HEK293 (cell line): ENCODE measurements at regions not wholly inside any gene's neighbourhood (a gene's known extent, or its start where the extent isn't known, plus 50 kb on each side); places are given as distances from the start of the nearest gene placed in this dataset.

Experiments
- CTCF ChIA-PET: fragments of 350-600 bp; formaldehyde crosslinking; extraction: SDS; loops from one replicate; lab custom pipeline; 2021; ENCODE audit warnings: antibody characterized with exemption; lab: Yijun Ruan, JAX
- POLR2A ChIA-PET: fragments of 300-600 bp; formaldehyde crosslinking; extraction: SDS; loops from one replicate; lab custom pipeline; 2020; ENCODE audit warnings: antibody characterized with exemption, inconsistent platforms; lab: Yijun Ruan, JAX
- H3K27ac ChIP-seq: fragments of 200-500 bp; sonication (Bioruptor generic); 2 replicates; pipeline ENCODE4 v1.5.1; 2014; ENCODE audit warnings: low read depth, low read length, control low read depth, inconsistent platforms; ENCODE audit errors: extremely low read depth
- H3K36me3 ChIP-seq, 2 experiments: fragments of 200-500 bp in 1 of 2; sonication (Bioruptor generic) in 1 of 2; 1 replicate in 1 of 2; 2 replicates in 1 of 2; pipeline ENCODE4 v1.5.1; 2014 to 2017; ENCODE audit warnings: inconsistent platforms in 2 of 2, low read length in 2 of 2; ENCODE audit not compliant: control insufficient read depth in 2 of 2, insufficient read depth in 1 of 2
- H3K4me1 ChIP-seq: fragments of 200-500 bp; sonication (Bioruptor generic); 2 replicates; pipeline ENCODE4 v1.5.1; 2014; ENCODE audit warnings: mild to moderate bottlenecking, low read length, inconsistent platforms; ENCODE audit not compliant: control insufficient read depth, insufficient read depth
- H3K4me3 ChIP-seq: 2 replicates; pipeline ENCODE4 v1.5.1; 2011; ENCODE audit warnings: low read depth, mild to moderate bottlenecking, control low read depth, low read length, moderate library complexity
- H3K9me3 ChIP-seq: fragments of 200-500 bp; sonication (Bioruptor generic); 2 replicates; pipeline ENCODE4 v1.5.1; 2014; ENCODE audit warnings: low read depth, low read length, inconsistent platforms; ENCODE audit not compliant: control insufficient read depth, insufficient read depth
- BCL11B ChIP-seq: fragments of 450-650 bp; formaldehyde crosslinking; IDR thresholded peaks from 2 replicates; pipeline ENCODE4 v1.5.1; 2016; ENCODE audit warnings: low read depth, missing biosample characterization, missing genetic modification characterization
- HIC1 ChIP-seq: fragments of 450-650 bp; formaldehyde crosslinking; IDR thresholded peaks from 2 replicates; pipeline ENCODE4 v1.5.1; 2016; ENCODE audit warnings: missing biosample characterization, missing genetic modification characterization
- OVOL3 ChIP-seq: fragments of 450-650 bp; formaldehyde crosslinking; IDR thresholded peaks from 2 replicates; pipeline ENCODE4 v1.5.1; 2016; ENCODE audit warnings: missing biosample characterization, missing genetic modification characterization
- SP3 ChIP-seq: fragments of 450-650 bp; formaldehyde crosslinking; IDR thresholded peaks from 2 replicates; pipeline ENCODE4 v1.5.1; 2016; ENCODE audit warnings: missing biosample characterization, missing genetic modification characterization
- TCF7L2 ChIP-seq: IDR thresholded peaks from 2 replicates; pipeline ENCODE4 v1.6.1; 2011; ENCODE audit warnings: low read depth, mild to moderate bottlenecking, inconsistent platforms, low read length, moderate library complexity, borderline replicate concordance
- ZBTB26 ChIP-seq: fragments of 450-650 bp; formaldehyde crosslinking; optimal IDR thresholded peaks from 2 replicates; pipeline ENCODE3; 2016; ENCODE audit warnings: missing biosample characterization, mild to moderate bottlenecking, missing genetic modification characterization
- ZFP37 ChIP-seq: fragments of 450-650 bp; formaldehyde crosslinking; IDR thresholded peaks from 2 replicates; pipeline ENCODE4 v1.5.1; 2016; ENCODE audit warnings: missing biosample characterization, missing genetic modification characterization
- ZNF140 ChIP-seq: fragments of 450-650 bp; formaldehyde crosslinking; IDR thresholded peaks from 2 replicates; pipeline ENCODE4 v1.5.1; 2016; ENCODE audit warnings: missing biosample characterization, missing genetic modification characterization
- ZNF155 ChIP-seq: fragments of 450-650 bp; formaldehyde crosslinking; IDR thresholded peaks from 2 replicates; pipeline ENCODE4 v1.5.1; 2016; ENCODE audit warnings: missing biosample characterization, missing genetic modification characterization
- ZNF280C ChIP-seq: fragments of 450-650 bp; formaldehyde crosslinking; IDR thresholded peaks from 2 replicates; pipeline ENCODE4 v1.5.1; 2016; ENCODE audit warnings: missing biosample characterization, missing genetic modification characterization
- ZNF280D ChIP-seq: fragments of 450-650 bp; formaldehyde crosslinking; IDR thresholded peaks from 2 replicates; pipeline ENCODE4 v1.5.1; 2016; ENCODE audit warnings: missing biosample characterization, missing genetic modification characterization
- ZNF324 ChIP-seq: fragments of 450-650 bp; formaldehyde crosslinking; IDR thresholded peaks from 2 replicates; pipeline ENCODE4 v1.5.1; 2016; ENCODE audit warnings: missing biosample characterization, missing genetic modification characterization
- ZNF394 ChIP-seq: fragments of 450-650 bp; formaldehyde crosslinking; IDR thresholded peaks from 2 replicates; pipeline ENCODE4 v1.5.1; 2016; ENCODE audit warnings: missing biosample characterization, missing genetic modification characterization, mild to moderate bottlenecking, moderate library complexity, borderline replicate concordance
- ZNF416 ChIP-seq: fragments of 450-650 bp; formaldehyde crosslinking; IDR thresholded peaks from 2 replicates; pipeline ENCODE4 v1.5.1; 2016; ENCODE audit warnings: missing biosample characterization, missing genetic modification characterization
- ZNF423 ChIP-seq: fragments of 450-650 bp; formaldehyde crosslinking; IDR thresholded peaks from 2 replicates; pipeline ENCODE4 v1.5.1; 2016; ENCODE audit warnings: missing biosample characterization, missing genetic modification characterization
- ZNF660 ChIP-seq: fragments of 450-650 bp; IDR thresholded peaks from 2 replicates; pipeline ENCODE4 v1.5.1; 2018; ENCODE audit warnings: missing biosample characterization, mild to moderate bottlenecking, missing genetic modification characterization
- ZNF701 ChIP-seq: fragments of 450-650 bp; formaldehyde crosslinking; IDR thresholded peaks from 2 replicates; pipeline ENCODE4 v1.5.1; 2016; ENCODE audit warnings: missing biosample characterization, missing genetic modification characterization
- ZNF768 ChIP-seq: fragments of 450-650 bp; formaldehyde crosslinking; IDR thresholded peaks from 2 replicates; pipeline ENCODE4 v1.5.1; 2018; ENCODE audit warnings: missing biosample characterization, mild to moderate bottlenecking, missing genetic modification characterization
- ZNF785 ChIP-seq: fragments of 450-650 bp; formaldehyde crosslinking; IDR thresholded peaks from 2 replicates; pipeline ENCODE4 v1.5.1; 2016; ENCODE audit warnings: missing biosample characterization, missing genetic modification characterization

GRCh38 chr20:22672191-22672590, 87.8 kb upstream of the FOXA2 start:
- H3K9me3 ChIP-seq, result no peaks in the 10 kb centered on the region
- POLR2A ChIA-PET, result no interaction called here
- TF ChIP-seq ZNF155 (tag by site-specific recombination) (no peak), ZBTB26 (tag by site-specific recombination) (no peak), ZNF324 (tag by site-specific recombination) (no peak), HIC1 (tag by site-specific recombination) (no peak), TCF7L2 (no peak), ZNF768 (no peak)
- H3K4me1 ChIP-seq, result no peaks in the 10 kb centered on the region
- H3K27ac ChIP-seq, result no peak overlapping the region
- H3K36me3 ChIP-seq, result no peaks in the 10 kb centered on the region
- H3K4me3 ChIP-seq, result no peak overlapping the region
- CTCF ChIA-PET, result no interaction called here

GRCh38 chr20:22673467-22673866, 89.1 kb upstream of the FOXA2 start:
- Histone ChIP-seq H3K27ac (no peak overlapping the region), H3K4me3 (no peak overlapping the region), H3K36me3 (no peaks in the 10 kb centered on the region), H3K9me3 (no peaks in the 10 kb centered on the region), H3K4me1 (no peaks in the 10 kb centered on the region)
- TF ChIP-seq ZNF394 (no peak), SP3 (tag by site-specific recombination) (no peak), BCL11B (no peak), ZNF280C (tag by site-specific recombination) (no peak), ZNF423 (tag by site-specific recombination) (no peak), ZNF416 (tag by site-specific recombination) (no peak), ZNF660 (tag by site-specific recombination) (no peak), ZNF280D (tag by site-specific recombination) (no peak), OVOL3 (tag by site-specific recombination) (no peak), ZNF785 (tag by site-specific recombination) (no peak), ZNF701 (tag by site-specific recombination) (no peak), ZFP37 (no peak), ZNF140 (no peak)
- POLR2A ChIA-PET, result no interaction called here
- CTCF ChIA-PET, result no interaction called here
